NCI-H1092 (cell line): ENCODE measurements at regions not wholly inside any gene's neighbourhood (a gene's known extent, or its start where the extent isn't known, plus 50 kb on each side); places are given as distances from the start of the nearest gene placed in this dataset.

Source experiments
- DNase-seq: peaks from one replicate; lab custom pipeline; 2025; lab: John Stamatoyannopoulos, UW

GRCh38 chr21:27646691-27647090 is 679.8 kb upstream of the ADAMTS5 start:
- no peak for DNase-seq

GRCh38 chr21:27646056-27646455 is 679.2 kb upstream of the ADAMTS5 start:
- DNase-seq = no peak

- DNase-seq = no peak
Measured at GRCh38 chr21:27645285-27645684, 678.4 kb upstream of the ADAMTS5 start.

GRCh38 chr21:27643326-27643725 is 676.4 kb upstream of the ADAMTS5 start:
- DNase-seq = no peak

- no peak for DNase-seq
Measured at GRCh38 chr21:27639286-27639685, 672.4 kb upstream of the ADAMTS5 start.

- DNase-seq = no peak
Measured at GRCh38 chr21:27636656-27637055, 669.8 kb upstream of the ADAMTS5 start.

- no peak for DNase-seq
Measured at GRCh38 chr21:27633631-27634030, 666.7 kb upstream of the ADAMTS5 start.

- DNase-seq = no peak
Measured at GRCh38 chr21:27631471-27631870, 664.6 kb upstream of the ADAMTS5 start.

GRCh38 chr21:27622631-27623030 is 655.7 kb upstream of the ADAMTS5 start:
- no peak for DNase-seq

- no peak for DNase-seq
Measured at GRCh38 chr21:27614231-27614630, 647.3 kb upstream of the ADAMTS5 start.

GRCh38 chr21:27606422-27606821 is 639.5 kb upstream of the ADAMTS5 start:
- DNase-seq = no peak

- DNase-seq = no peak
Measured at GRCh38 chr21:27596196-27596595, 629.3 kb upstream of the ADAMTS5 start.

- no peak for DNase-seq
Measured at GRCh38 chr21:27595716-27596115, 628.8 kb upstream of the ADAMTS5 start.

GRCh38 chr21:27590271-27590670 is 623.4 kb upstream of the ADAMTS5 start:
- DNase-seq = no peak

GRCh38 chr21:27589781-27590180 is 622.9 kb upstream of the ADAMTS5 start:
- no peak for DNase-seq

GRCh38 chr21:27586986-27587385 is 620.1 kb upstream of the ADAMTS5 start:
- DNase-seq = no peak

GRCh38 chr21:27586326-27586725 is 619.4 kb upstream of the ADAMTS5 start:
- DNase-seq = no peak

GRCh38 chr21:27584256-27584655 is 617.4 kb upstream of the ADAMTS5 start:
- DNase-seq = no peak

- DNase-seq = no peak
Measured at GRCh38 chr21:27582948-27583430, 616.1 kb upstream of the ADAMTS5 start.

GRCh38 chr21:27582246-27582947 is 615.5 kb upstream of the ADAMTS5 start:
- DNase-seq = no peak

GRCh38 chr21:27581168-27581567 is 614.3 kb upstream of the ADAMTS5 start:
- no peak for DNase-seq

- DNase-seq = no peak
Measured at GRCh38 chr21:27580276-27580675, 613.4 kb upstream of the ADAMTS5 start.

- DNase-seq = no peak
Measured at GRCh38 chr21:27578741-27579265, 611.9 kb upstream of the ADAMTS5 start.

- no peak for DNase-seq
Measured at GRCh38 chr21:27572696-27573095, 605.8 kb upstream of the ADAMTS5 start.
